DMS 273 (cell line): ENCODE measurements at regions not wholly inside any gene's neighbourhood (a gene's known extent, or its start where the extent isn't known, plus 50 kb on each side); places are given as distances from the start of the nearest gene placed in this dataset.

Experiments used
- DNase-seq: peaks from one replicate; lab custom pipeline; 2025; ENCODE audit not compliant: unreplicated experiment; lab: John Stamatoyannopoulos, UW

DNA sequence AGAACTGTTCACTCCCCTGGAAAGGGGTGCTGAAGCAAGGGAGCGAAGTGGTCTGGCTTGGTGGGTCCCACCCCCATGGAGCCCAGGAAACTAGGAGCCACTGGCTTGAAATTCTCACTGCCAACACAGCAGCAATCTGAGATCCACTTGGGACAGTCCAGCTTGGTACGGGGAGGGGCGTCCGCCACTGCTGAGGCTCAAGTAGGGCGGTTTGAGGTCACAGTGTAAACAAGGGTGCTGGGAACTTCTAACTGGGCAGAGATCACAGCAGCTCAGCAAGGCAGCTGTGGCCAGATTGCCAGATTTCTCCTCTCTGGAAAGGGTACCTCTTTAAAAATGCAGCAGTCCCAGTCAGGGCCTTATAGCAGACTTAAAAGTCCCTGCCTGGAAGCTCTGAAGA lies 53.9 kb upstream of the GALNTL6 start:
- no peak for DNase-seq

DNA sequence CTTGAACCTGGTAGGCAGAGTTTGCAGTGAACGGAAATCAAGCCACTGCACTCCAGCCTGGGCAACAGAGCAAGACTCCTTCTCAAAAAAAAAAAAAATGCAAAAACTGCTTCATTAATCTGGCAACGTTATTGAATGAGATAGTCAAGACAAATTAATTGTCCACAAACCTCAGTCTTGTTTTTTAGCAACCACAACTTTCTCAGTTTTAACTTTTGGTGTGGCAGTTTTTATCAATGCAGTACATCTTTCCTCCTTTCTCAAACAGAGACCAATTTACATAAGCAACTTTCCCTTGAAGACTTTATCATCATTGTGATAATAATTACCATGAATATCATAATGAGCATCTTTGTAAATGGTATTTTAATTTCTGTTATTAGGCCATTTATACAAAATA lies 61.7 kb upstream of the GALNTL6 start:
- no peak for DNase-seq

DNA sequence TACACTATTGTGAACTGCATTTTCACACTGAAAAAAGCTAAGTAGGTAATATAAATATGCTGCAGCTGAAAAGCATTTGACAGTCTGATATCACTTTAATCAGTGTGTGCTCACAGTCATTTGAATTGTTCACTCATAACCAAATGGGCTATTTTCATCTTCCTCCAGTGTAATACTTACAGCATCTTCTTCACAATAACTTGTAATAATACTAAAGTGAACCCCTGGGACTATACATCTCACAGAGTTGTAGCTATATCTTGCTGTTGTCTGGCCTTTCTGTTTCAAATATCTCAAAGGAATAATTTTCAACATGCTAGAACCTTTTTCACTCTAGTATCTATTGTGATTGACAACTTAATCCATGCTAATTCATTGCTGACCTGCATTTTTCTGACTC lies 66.8 kb upstream of the GALNTL6 start:
- DNase-seq = no peak

DNA sequence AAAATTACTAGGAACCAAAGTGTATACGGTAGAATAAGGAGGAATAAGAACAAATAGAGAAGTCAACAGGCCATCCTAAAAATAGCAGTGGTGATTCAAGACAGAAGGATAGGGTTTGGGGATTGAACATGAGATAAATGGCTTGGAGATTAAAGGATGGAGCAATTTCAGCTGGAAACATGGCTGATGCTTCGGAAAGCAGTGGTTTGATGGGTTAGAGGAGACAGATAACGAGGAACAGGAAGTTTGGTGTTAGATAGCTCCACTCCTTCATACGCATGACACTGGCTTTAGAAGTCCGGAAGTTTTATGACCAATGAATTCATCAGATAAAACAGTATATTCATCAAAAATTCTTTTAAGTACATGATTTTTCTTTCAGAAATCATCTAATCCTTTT lies 70.8 kb upstream of the GALNTL6 start:
- DNase-seq = no peak

DNA sequence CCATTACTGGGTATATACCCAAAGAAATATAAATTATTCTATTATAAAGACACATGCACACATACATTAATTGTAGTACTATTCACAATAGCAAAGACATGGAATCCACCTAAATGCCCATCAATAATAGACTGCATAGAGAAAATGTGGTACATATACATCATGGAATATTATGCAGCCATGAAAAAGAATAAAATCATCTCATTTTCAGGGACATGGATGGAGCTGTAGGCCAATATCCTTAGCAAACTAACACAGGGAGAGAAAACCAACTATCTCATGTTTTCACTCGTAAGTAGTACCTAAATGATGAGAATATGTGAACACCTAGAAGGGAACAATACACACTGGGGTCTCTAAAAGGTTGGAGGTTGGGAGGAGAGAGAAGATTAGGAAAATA lies 86.0 kb upstream of the GALNTL6 start:
- no peak for DNase-seq

DNA sequence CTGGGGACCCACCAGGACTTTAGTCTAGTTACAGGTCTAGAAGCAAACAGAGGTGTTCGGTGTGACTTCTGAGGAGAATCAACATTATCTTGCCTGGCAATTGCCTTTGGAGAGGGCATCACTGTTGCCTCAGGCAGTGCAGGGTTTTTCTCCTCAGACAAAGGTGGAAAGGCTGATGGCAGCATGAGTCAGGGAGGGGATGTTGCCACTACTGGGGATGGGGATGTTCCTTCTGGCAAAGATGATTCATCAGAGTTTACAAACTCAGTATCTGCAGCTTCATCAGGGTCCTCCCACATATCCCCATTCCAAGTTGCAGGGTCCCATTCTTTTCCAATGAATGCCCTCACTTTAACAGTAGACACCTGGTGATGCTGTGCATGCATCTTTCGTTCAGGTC lies 91.3 kb upstream of the GALNTL6 start:
- no peak for DNase-seq

DNA sequence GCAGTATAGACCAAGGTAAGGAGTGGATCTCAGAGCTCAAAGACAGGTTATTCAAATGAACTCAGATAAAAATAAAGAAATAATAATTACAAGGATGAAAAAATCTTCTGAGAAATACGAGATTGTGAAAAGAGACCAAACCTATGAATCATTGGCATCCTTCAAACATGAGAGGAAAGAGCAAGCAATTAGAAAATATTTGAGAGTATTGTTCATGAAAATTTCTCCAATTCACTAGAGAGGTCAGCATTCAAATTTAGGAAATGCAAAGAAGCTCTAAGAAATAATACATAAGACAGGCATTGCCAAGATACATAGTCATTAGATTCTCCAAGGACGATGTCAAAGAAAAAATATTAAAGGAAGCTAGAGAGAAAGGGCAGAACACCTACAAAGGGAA lies 93.5 kb upstream of the GALNTL6 start:
- DNase-seq = no peak

DNA sequence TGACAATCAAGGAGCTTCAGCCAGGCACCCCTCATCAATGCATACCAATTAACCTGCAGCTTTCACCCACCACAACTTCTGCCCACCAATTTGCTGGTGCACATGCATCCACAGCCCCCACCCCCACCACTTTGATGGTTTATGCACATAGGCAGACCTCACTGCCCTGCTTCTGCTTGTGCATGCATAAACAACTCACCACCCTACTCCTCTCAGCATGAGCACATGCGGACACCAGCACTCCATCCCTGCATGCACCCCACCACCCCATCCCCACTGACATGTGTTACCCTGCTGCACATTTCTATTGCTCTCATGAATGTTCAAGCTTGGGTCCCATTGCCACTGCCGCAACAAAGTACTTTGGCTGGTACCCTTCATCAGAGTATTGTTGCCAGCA lies 94.5 kb upstream of the GALNTL6 start:
- DNase-seq = no peak

DNA sequence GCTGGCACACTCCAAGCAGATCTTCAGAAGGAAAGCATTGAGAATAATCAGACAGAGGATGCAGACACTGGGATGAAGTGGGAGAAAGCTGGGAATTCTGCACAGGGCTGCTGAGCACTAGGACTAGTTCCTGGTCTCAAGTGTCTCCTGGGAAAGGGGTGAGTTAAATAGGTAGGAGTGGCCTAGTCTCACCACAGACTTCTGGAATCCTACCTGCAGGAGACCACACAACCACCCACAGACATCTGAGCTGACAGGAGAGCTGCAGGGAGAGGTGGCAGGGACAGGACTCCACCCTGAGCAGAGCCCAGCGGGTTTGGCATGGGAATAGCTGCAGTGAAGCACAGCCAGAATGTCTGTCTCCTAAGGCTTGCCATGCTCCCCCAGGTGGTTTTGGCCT lies 95.1 kb upstream of the GALNTL6 start:
- no peak for DNase-seq

DNA sequence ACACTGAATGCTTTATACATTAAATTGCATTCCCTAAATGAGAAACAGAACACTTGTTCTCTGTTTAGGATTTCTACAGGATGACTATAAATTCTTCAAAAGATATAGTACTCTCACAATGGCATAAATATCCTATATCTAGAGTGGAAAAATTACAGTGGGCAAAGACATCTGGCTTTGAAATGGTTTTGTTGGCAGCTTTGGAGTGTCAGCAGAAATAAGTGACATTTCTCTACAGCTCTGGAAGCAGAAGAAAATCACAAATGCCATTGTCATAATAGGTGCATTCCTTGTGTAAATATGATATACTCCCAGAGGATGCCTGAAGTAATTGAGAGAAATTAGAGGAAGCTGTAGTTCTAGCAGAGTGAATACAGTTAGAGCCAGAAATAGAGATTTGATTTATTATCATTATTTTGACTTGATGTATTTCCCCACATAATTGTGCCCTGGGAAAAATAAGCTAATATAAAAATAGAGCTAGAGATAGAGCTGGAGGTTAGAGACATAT lies 95.9 kb upstream of the GALNTL6 start:
- DNase-seq = no peak

DNA sequence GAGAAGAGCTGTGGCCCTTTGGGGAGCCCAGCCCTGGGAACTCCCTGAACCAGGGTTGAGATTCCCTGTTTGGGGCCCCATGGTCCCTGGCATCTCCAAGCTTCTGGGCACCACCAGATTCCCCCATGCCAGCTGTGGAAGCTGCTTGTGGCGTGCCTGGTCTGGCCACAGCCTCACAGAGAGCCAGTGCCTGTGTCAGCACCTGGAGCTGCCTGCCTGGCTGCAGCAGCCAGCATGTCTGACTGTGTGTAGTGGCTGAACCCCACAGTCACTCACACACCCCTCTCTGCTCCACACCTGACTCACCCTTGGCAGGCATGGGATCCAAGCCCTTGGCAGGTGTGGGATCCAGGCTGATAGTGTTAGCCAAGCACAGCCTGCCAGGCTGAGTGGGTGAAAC lies 97.2 kb upstream of the GALNTL6 start:
- DNase-seq = no peak

DNA sequence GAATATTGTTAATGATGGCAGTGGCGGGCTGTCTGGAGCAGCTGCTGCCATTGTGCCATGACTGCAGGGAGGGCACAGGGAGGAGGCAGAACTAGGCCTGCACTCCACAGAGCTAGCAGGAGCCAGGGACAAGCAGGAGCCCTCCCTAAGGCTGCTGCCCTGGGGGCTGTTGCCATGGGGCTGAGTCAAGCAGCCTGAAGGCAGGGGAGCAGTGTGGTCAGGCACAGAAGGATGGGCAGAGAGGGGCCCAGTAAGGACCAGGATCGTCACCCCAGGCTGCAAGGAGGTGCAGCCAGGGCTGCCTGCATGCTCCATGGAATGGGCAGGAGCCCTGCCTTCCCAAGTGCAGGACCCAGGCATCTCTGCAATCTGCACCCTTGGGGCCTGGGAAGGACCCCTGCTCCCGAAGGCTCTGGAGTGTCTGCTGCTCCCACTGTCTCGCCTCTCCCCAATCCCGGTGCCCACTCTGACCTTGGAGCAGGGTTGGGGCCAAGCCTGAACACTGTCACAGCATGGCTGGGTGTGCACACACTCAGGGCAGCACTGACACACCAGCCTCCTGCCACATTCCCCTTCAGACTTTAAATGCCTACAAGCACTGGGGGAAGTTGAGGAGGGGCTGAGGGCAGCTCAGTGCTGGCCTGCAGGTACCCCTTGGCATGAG lies 98.3 kb upstream of the GALNTL6 start:
- DNase-seq = no peak

DNA sequence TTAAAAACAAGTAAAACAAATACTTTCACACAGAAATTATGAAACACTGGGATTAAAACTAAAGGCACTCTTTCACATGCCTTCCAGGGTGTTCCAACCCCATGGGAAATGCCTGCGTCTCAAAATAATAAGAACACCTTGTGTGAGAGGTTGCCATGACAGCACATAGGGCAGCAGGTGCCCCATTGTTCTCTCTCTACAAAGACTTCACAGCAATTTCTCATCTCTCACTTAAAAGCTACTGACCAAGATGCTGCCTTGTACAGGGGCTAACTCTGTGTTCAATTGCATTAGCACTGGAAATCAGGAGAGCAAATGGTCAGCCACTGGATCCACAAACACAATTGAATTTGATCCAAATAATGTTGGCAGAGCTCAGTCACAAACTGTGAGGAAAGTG lies 102.5 kb upstream of the GALNTL6 start:
- DNase-seq = no peak

DNA sequence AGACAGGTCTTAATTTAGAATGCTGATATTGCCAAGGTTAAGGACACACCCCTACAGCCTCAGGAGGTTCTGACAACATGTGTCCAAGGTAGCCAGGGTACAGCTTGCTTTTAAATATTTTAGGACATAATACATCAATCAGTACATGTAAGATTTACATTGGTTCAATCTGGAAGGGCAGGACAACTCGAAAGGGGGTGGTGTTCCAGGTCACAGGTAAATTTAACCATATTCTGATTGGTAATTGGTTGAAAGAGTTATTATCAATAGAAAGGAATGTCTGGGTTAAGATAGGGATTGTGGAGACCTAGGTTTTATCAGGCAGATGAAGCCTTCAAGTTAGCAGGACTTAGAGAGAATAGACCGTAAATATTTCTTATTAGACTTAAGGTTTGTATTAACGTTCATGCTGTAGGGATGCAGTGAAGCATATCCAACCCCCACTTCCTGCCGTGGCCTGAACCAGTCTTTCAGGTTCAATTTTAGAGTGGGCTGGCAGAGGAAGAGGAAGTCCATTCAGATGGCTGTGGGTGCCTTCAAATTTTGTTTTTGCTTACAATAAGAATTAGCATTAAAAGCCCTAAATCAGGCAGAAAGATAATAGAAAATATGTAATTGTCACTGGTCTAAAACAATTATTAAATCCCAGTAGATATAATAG lies 136.5 kb upstream of the GALNTL6 start:
- no peak for DNase-seq

DNA sequence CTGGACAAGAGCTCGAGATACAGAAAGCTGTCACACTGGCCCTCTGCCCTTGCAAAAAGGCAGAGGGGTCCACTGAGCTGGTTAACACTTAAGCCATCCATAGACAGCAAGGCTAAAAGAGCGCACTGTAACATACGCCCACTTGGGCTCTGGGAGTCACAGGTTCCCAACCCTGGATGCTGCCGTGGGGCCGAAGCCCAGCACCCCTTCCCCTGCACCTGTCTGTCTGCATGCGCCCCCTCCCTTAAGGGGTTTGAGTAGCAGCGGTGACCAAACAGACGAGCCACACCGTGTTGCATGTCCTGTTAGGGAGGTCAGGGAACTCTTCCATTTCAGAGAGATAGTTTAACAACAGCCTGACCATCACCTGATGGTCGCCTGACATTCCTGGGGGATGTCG lies 138.4 kb upstream of the GALNTL6 start:
- no peak for DNase-seq

DNA sequence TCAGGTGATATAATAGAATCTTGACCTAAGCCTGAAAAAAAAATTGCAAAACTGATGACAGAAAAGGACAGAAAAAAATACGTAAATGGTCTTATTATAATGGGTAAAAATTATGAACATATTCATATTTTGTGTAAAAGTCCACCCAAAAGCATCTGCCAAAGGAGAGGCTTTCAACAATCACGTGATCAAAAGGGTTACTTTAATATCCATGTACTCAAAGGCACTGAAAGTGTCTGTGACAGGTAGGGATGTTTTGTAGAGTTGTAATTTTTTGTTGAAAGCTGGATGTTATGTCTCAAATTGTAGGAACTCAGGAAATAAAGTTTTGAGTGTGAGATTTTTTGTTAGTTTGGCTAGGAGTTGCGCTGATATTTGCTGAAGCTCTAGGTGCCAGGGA lies 144.8 kb upstream of the GALNTL6 start:
- no peak for DNase-seq

DNA sequence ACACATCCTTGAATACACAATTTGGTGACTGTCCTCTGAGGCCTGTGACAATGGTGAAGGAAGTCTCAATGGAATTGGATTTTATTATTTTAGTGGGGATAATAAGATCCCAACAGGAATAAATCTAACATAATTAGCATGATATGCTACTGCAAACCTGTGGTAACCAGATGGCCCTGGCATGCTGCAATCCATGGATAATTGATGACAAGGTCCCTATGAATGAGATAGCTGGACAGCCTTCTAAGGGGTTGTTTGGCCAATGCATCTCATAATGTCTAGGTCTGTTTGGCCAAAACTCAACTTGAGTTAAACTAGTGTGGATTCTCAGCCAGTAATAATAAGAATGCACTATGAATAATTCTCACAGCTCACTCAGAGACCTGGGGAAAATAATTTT lies 145.3 kb upstream of the GALNTL6 start:
- DNase-seq = no peak

DNA sequence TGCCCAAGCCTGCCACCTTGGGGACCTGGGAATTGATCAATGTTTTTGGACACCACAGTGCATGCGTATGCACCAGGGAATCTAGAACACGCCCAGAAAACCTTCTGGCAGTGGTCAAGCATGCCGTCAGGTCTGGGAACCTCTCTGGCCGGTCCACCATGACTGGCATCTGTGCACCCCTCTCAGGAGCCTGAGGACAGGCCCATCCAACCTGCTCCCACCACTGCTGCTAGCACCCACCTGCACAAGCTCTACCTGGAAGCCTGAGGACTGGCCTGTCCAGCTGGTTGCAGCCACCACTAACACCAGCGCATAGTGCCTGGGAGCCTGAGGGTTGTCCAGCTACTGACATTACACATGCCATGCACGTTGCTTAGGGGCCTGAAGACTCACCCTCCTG lies 162.1 kb upstream of the GALNTL6 start:
- DNase-seq = no peak

DNA sequence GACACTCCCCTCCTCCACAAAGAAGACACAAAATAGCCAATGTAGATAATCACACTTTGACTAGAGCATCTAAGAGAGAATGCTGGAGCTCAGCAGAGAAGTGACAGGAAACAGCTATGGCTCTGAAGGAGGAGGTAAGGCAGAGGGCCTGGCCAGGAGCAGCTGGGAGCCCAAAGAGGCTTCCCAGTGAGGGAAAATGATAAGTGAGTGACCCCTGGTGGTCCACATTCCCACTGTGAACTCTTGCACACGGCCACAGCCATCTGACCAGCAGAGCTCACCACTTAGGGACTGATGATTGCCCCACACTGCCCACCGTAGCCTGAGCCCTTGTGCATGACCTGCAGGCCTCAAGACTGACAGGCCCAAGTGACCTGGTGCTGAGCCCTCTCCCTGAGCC lies 162.7 kb upstream of the GALNTL6 start:
- peak; percentile 7 for DNase-seq

DNA sequence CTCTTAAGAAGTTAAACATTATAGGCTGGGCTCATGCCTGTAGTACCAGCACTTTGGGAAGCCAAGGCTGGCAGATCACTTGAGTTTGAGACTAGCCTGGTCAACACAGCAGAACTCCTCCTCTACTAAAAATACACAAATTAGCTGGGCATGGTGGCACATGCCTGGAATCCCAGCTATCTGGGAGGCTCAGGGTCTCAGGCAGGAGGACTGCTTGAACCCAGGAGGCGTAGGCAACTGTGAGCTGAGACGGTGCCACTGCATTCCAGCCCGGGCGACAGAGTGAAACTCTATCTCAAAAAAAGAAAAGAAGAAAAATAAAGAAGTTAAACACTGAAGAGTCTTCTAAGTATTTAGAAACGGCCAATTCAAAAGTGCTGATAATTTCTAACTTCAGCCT lies 164.3 kb upstream of the GALNTL6 start:
- no peak for DNase-seq

DNA sequence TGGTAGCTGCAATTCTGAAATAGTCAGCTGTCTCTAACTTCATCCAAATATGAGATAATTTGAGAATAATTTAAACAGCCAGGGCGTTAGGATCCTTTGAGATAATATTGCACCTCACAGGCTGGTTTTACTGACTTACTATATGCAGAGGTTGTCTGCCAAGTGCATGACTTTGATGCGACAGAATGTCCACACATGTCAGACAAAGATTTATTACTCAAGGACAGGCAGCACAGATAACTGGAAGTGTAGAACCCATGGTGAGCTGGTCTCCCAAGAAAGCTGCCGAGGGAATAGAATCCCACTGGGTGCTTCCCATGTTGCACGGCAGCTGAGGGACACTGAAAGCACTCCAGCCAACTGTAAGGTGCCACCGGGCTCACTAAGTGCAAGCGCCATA lies 166.2 kb upstream of the GALNTL6 start:
- DNase-seq = no peak

DNA sequence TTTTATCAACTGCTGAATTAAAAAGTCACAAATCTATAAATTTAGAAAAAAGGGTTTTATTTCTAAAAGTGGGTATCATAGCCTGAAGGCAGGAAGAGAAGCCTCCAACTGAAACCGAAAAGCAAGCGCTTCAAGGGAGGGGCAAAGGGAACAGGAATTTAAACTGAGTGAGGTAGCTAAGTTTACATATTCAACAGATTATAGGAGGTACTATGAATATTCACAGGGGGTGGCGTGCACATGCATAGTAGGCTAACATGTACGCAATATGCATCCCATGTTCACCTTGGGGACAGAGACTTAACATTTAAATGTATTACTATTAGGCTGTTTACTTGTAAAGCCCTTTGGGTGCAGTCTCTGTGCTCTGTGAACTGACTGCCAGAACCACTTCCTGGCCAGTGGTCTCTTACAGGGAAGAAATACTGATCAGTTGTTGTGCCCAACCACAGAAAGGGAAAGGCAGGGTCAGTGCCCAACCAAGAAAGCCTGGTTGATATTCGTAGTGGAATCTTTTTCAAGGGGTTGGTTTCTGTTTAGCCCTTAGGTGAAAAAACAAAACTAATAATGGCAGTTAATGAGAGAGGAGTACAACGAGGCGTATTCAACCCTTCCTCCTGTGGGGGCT lies 168.7 kb upstream of the GALNTL6 start:
- DNase-seq = no peak

DNA sequence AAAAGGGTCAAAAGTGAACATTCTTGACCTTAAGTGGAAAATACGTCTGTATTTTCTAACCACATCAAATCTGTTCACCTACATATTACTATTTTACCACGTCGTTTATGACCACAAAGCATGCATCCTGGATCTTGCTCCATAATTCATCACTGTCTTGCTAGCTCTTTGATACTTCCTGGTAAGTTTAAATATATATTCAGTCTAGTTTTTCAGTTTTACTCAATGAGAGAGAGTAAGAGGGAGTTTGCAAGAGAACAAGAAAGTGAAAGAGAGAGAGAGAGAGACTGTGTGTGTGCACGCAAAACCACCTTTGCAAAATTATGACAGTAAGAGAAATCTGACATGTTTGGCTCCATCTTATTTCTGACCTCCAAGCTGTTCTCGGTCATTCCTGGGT lies 173.7 kb upstream of the GALNTL6 start:
- no peak for DNase-seq
